NCI-H2196 treated with DMSO at 0.1 percent for 48 hours (cell line): ENCODE measurements at regions not wholly inside any gene's neighbourhood (a gene's known extent, or its start where the extent isn't known, plus 50 kb on each side); places are given as distances from the start of the nearest gene placed in this dataset.
"Not testable (repeated sequence)": the region's sequence is repeated elsewhere in the genome, so short reads cannot be mapped to it uniquely, and the experiment has no call there.

Source experiments
- DNase-seq: peaks from one replicate; lab custom pipeline; 2025; ENCODE audit not compliant: unreplicated experiment; lab: John Stamatoyannopoulos, UW

DNA sequence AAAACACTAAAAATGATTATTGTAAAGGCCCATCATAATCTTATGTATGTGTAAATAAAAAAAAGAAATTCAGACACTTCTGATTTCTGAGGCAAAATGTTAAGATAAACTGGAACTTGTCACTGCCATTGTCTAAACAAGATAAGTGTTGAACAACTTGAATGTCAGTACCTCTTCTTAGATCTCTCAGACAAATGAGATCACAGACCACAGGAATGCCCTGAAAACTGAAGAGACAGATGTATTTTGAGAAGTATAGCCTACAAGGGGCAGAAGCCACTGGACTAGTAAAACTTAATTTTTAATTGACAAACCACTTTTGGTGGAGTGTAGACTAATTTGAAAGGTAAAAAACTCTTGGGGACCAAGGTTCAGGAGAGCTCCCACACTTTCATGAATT, 375.5 kb upstream of the SLITRK5 start:
- DNase-seq = no peak

DNA sequence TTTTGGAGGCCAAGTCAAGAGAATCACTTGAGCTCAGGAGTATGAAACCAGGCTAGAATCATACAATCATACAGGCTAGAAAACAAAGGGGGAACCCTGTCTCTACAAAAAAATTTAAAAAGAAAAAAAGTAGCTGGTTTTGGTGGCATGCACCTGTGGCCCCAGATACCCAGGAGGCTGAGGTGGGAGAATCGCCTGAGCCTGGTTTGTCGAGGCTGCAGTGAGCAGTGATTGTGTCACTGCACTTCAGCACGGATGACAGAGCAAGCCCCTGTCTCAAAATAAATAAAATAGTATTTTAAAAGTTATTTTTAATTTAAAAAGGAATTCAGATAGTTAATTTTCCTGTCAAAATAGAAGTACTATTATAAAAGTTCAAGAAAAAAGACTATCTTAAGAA, 369.1 kb upstream of the SLITRK5 start:
- no peak for DNase-seq

DNA sequence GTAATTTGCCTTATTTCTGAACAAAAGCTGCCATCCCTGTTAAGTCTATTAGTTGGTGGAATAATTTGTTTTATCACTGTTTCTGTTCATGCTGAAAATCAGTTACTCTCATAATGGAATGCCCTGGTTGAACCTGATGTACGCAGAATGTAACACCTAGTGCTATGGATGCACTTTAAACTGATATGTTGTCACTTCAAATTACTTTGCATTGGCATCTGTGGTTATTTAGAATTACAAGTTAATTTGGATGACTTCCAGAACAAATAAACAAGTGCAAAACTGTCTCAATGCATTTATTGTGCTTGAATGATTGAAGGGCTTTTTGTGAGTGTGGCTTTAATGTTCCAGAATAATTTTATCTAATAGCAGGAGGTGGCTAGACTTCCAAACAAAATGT, 368.2 kb upstream of the SLITRK5 start:
- DNase-seq = no peak

DNA sequence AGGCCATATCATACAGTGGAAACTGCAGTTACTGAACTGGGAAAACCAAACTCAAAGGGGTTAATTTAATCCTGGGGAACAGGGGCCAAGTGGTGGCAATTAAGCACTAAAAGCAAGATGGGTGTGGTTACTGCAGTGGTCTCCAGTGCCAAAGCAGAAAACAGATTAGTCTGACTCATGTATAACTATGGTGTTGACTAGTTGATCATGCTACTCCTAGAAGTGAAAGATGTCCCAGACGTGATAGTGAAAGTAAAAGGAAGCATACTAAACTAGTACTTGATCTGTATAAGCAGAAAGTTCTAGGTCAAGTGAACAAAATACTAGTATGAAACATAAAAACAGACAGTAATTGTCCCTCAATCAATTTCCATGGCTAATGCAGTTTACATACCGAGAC, 360.0 kb upstream of the SLITRK5 start:
- no peak for DNase-seq

DNA sequence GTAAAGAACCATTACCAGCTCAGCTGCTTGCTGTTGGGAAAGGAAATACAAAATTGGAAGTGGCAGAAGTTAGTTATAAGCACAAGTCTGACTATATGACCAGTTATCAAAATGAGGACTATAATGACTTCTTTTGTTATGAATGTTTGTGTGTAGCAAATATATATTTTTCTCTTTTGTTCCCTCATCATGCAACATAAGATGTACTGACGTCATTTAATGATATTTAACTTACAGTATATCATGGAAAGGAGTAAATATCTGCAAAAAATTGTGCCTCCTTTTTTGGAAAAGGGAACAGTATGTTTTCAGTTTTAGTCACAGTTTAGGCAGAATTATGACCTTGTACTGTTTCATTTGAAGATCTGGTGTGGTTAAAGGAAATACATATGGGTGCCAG, 356.3 kb upstream of the SLITRK5 start:
- DNase-seq = no peak

DNA sequence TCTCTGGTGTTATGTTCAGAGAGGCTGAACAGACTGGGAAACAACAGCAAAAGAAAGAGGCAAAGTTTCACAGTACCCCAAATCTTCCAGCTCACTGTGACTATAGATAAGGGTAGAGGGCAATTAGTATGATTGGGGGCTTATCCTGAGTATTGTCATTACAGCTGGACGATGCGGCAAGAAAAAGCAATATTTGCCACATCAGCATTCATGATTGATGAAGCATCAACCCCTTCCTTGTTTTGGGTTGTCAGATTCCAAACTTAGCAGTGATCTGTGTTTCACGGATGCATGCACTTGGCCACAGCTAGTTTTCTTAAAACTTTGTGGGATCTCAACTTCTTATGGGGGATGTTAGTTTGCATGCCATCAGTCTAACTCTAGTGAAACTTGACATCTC, 348.8 kb upstream of the SLITRK5 start:
- DNase-seq = no peak

DNA sequence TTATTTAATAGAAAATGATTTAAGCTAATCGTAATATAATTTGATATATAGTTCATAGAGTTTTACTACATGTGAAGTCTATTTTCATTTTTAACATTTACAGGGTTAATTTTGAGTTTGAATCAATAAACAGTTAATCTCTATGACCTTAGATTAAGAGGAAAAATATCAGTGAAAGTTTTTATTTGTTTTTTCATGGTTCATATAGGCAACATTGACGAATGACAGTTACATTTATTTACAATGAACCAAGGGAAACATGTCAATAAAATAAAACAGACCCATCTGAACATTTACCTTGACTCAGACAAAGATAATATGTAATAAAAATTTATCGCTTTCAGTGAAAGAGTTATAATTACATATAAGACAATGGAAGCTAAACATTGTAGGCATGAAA, 346.6 kb upstream of the SLITRK5 start:
- DNase-seq = no peak

DNA sequence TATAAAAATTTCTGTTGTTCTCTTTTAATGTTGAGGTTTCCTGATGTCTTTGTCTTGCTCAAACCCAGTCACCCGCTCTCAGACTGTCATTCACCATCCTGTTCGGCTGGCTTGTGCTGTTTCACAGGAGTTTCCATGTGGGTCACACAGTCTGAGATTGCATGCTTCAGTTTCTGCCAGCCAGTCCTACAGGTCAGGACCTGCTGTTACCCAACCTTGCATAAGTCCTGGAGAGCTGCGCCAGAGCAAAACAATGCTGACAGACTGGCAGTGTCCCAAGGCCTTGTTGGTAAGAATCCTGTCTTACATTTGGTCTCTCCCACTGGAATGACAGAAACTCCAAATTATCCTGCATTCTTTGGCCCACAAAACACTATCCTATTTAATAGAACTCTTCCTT, 340.0 kb upstream of the SLITRK5 start:
- no peak for DNase-seq

DNA sequence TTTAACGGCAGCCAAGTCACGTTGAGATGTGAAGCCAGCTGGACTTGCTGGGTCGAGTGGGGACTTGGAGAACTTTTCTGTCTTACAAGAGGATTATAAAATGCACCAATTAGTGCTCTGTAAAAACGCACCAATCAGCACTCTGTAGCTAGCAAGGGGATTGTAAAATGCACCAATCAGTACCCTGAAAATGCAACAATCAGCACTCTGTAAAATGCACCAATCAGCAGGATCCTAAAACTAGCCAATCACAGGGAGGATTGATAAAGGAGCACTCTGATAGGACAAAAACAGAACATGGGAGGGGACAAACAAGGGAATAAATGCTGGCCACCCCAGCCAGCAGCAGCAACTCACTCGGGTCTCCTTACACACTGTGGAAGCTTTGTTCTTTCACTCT, 337.6 kb upstream of the SLITRK5 start:
- no peak for DNase-seq

DNA sequence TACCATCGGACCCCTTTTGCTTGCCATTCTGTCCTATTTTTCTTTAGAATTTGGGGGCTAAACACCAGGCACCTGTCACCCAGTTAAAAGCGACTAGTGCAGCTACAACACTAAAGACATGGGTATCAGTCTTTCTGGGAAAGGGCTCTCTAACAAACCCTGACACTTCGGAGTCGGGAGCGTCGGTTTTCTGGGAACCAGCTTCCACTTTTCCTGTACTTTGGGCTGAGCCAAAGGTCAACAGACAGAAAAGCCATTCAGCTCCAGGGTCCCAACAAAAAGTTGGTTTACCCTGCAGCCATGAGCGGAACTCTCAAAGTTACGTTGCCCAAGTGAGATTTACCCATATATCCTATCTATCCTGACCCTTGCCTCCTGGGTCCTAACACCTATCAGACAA, 337.0 kb upstream of the SLITRK5 start:
- no peak for DNase-seq

DNA sequence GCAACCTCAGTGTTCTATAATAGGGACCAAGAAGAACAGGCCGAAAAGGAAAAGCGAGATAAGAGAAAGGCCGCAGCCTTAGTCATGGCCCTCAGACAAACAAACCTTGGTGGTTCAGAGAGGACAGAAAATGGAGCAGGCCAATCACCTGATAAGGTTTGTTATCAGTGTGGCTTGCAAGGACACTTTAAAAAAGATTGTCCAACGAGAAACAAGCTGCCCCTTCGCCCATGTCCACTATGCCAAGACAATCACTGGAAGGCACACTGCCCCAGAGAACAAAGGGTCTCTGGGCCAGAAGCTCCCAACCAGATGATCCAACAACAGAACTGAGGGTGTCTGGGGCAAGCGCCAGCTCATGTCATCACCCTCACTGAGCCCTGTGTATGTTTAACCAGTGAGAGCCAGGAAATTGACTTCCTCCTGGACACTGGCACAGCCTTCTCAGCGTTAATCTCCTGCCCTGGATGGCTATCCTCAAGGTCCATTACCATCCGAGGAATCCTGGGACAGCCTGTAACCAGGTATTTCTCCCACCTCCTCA, 334.8 kb upstream of the SLITRK5 start:
- not testable (repeated sequence) for DNase-seq

DNA sequence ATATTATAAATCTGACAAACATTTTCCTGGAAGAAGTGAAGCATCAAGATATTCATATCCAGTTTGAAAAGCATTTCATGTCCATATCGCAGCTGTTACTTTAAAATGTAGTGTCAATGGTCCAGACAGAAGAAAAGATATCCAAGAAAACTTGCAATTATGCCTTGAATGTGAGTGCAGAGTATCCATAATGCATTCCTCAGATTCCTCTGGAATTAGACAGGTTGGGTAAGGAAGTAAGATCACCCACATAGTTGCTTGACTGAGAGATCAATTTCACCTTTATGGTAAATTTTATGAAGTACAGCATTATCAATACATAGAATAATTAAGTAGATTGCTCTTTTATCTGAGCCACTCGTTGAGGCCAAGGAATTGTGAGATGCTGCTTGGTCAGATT, 327.0 kb upstream of the SLITRK5 start:
- DNase-seq = no peak

DNA sequence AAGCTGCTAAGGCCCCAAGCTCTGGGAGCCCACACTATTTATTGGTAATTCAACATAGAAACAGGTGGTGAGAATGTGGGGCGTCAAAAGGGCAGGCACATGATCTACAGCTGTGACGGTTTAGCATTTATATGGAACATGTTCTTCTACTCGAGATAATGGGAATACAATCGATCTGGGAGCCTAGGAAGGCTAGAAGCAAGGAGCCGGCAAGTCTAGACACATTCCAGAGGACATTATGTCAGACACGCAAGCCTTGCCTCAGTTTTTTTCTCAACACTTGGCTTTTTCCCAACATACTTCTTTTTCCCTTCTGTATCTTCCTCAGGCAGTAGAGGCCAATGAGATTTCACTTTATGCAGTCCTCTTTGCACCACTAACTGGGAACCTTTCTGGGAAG, 315.7 kb upstream of the SLITRK5 start:
- no peak for DNase-seq

DNA sequence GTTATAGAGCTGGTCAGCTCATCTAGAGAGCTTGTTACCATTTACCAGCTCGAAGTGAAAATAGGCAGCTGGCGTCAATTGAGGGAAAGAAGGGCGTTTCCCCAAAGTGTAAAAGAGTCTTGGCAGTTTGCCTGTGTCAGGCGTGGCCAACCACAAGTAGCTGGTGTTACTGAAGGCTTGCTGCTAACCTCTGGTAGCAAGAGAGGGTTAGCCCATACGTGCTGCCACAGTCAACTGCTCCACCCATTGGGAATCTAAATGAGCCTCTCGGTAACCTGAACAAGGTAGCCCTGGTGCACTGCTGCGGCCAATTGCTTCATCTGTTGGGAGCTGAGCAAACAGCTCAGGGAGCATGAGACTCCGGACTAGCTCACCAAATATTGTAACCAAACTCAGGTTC, 314.9 kb upstream of the SLITRK5 start:
- DNase-seq = no peak

DNA sequence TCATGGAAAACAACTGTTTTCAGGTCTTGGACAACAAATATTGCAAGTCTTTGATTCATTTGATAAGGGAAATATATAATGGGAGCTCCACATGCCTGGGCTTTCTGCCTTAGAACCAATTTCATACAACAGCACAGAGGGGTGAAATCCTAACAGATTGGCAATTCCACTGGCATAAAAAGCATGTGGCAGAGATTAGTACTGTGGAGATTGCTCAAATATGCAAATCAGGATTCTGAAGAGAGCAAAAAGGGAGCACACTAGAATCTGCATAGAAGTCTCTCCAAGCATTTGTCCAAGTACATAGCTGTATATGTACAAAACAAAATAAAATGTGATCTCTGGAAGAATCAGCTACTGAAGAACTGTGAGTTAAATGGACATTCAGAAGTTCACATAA, 312.9 kb upstream of the SLITRK5 start:
- DNase-seq = no peak

DNA sequence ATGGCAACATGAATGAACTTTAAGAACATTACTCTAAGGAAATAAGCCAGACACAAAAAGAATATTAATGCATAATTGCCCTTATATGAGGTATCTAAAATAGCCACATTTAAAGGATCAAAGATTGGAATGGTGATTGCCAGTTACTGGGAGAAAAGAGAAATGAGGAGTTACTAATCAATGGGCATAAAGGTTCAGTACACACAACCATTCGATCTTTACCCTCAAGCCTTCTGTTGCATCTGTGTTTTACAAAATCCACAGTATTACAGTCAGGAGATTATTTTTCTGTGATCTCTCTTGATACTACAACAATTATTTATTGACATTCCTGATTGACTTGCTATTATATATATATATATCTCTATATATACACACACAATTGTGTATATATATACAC, 310.0 kb upstream of the SLITRK5 start:
- no peak for DNase-seq

DNA sequence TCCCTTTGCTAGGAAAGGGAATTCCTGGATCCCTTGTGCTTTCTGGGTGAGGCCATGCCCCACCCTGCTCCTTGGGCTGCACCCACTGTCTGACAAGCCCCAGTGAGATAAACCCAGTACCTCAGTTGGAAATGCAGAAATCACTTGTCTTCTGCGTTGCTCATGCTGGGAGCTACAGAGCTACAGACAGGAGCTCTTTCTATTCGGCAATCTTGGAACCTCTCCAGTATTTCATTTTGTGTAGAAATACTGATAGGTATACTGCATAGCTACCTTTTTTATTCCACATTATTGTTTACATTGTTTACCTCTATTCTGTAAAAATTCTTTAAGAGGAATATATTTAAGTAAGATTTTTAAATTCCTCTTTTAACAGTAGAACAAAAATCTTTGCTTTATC, 302.5 kb upstream of the SLITRK5 start:
- no peak for DNase-seq

DNA sequence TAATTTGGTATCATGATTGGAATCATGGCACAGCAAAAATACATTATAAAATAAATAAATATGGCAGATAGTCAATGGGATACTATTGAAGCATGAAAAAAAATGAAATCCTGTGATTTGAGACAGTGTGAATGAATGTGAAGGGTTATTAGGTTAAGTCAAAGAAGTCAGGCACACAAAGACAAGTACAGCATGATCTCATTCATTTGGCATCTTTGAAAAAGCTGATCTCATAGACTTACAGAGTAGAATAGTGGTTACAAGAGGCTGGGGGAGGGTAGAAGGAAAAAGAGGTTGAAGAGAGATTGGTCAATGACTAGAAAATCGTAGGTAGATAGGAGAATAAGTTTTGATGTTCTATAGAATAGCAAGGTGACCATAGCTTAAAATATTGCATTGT, 295.1 kb upstream of the SLITRK5 start:
- no peak for DNase-seq

DNA sequence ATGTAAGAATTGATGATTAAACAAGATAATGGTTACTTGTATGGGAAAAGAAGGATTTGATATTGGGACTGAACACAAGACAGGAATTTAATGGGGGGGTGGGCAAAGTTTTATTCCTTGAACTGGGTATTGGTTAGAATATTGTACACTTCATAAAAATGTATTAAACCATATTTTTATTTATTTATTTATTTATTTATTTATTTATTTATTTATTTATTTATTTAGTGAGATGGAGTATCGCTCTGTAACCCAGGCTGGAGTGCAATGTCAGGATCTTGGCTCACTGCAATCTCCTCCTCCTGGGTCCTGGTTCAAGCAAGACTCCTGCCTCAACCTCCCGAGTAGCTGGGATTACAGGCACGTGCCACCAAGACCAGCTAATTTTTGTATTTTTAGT, 287.1 kb upstream of the SLITRK5 start:
- no peak for DNase-seq

DNA sequence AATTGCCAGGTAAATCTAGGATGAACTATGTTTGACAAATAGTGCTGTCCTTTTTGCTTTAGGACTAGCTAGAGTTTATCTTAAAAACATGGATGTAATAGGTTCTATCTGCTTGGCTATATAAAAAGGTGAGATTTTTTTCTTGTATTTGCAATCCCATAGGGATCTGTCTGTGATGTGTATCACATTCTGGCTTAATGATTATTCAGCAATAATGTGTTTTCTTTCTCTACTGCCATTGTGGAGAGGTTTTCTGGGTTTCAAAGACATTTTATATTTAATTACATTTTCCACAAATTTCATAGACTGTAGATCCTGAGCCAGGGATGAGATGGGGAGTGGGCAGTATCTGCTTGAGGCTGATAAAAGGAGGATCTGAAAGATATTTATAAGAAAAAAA, 277.8 kb upstream of the SLITRK5 start:
- no peak for DNase-seq

DNA sequence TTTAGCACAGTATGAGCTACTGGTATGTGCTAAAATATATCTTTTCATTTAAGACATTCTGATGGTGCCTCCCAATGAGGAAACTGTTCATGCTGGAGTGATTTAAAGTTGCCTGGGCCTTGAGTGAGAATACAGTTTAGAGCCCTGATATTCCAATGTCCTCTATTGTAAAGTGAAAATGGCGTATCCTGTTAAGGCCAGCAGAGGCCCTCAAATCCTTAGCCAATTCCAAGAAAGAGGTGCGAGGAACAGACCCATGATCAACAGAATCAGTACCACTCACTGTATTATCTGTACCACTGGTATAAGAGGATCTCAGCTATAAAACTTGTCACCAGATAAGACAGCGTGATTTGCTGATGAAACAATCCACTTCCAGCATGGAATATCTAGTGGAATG, 273.1 kb upstream of the SLITRK5 start:
- DNase-seq = no peak

DNA sequence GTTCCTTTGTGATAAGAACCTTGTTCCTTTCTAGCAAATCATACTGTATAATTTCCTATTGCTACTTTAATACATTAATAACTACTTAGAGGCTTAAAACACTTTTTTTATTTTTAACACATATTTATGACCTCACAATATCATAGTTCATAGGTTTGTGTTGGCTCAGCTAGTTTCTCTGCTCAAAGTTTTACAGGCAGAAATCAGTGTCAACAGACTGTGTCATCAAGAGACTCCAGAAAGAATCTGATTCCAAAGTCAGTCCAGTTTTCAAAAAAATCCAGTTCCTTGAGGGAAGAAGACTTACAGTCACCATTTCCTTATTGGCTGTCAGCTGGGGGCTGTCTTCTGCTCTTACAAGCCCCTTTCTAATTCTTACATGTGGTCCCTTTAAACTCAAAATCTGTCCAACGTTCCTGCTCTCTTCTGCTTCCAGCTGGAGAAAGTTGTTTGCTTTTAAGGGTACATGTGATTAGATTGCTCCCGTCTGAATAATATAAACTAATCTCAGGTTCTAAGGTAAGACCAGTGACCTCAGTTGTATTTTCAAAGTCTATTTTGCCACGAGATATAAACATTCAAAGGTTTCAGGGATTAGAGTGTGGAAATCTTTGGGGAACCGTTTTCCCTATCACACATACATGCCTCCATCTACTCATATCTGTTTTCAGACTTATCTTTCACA, 267.3 kb upstream of the SLITRK5 start:
- DNase-seq = no peak

DNA sequence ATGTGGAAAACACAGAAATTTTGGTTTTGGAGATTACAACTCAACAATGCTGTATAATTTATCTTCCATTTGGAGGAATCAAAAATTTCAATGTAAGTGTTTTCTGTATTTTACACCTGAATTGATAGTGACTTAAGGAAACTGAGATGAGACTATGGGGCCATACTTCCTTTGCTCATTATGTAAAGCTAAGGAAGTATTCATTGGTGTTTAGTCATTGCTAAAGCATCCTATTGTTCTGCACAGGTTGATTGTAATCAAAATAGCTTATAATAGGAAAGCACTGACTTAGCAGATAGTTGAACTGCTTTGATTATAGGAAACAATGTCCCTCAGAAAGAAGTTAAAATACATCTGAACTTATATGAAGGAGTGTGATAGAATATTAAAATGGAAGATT, 244.4 kb upstream of the SLITRK5 start:
- no peak for DNase-seq
